Testis (tissue), 2 donors: ENCODE measurements at regions not wholly inside any gene's neighbourhood (a gene's known extent, or its start where the extent isn't known, plus 50 kb on each side); places are given as distances from the start of the nearest gene placed in this dataset.

ENCODE experiments used
- POLR2A ChIP-seq: fragments of 450-650 bp; IDR thresholded peaks from one replicate; pipeline ENCODE4 v1.6.1; 2017; ENCODE audit warnings: antibody characterized with exemption, mild to moderate bottlenecking, moderate library complexity
- TF ChIP-seq, protein P1 (sequence below), 3 experiments: fragments of 450-650 bp in 2 of 3; fragments of 200-600 bp in 1 of 3; sonication (generic) in 1 of 3; IDR thresholded peaks; one replicate each; pipeline ENCODE4 v1.5.1; 2016 to 2019; ENCODE audit warnings: antibody characterized with exemption in 3 of 3, mild to moderate bottlenecking in 2 of 3, moderate library complexity in 1 of 3

DNA sequence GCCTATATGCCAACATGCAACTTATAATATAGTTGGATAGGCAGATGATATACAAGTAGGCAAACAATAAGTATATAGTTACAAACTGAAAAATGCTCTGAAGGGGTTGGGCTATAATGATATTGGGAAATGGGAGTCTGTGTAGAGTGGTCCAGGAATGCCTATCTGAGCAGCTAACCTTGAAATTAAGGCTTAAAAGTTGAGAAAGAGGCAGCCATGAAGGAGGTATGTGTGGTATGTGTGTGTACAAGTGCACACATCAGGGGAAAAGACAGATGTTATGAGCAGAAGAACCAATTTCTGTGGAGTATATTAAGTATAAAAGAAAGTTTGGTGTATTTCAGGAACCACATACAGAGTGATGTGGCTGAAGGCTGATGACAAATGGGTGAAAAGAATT is 154.9 kb upstream of the PAPPA start:
- TF ChIP-seq, protein P1, sequence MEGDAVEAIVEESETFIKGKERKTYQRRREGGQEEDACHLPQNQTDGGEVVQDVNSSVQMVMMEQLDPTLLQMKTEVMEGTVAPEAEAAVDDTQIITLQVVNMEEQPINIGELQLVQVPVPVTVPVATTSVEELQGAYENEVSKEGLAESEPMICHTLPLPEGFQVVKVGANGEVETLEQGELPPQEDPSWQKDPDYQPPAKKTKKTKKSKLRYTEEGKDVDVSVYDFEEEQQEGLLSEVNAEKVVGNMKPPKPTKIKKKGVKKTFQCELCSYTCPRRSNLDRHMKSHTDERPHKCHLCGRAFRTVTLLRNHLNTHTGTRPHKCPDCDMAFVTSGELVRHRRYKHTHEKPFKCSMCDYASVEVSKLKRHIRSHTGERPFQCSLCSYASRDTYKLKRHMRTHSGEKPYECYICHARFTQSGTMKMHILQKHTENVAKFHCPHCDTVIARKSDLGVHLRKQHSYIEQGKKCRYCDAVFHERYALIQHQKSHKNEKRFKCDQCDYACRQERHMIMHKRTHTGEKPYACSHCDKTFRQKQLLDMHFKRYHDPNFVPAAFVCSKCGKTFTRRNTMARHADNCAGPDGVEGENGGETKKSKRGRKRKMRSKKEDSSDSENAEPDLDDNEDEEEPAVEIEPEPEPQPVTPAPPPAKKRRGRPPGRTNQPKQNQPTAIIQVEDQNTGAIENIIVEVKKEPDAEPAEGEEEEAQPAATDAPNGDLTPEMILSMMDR (IDR thresholded peaks at IDR 0.05), result no peak
- no peak for TF ChIP-seq POLR2A
